Left ventricle myocardium inferior (tissue), 1 donor: ENCODE measurements at regions not wholly inside any gene's neighbourhood (a gene's known extent, or its start where the extent isn't known, plus 50 kb on each side); places are given as distances from the start of the nearest gene placed in this dataset.

Source experiments
- DNase-seq: peaks from one replicate; pipeline ENCODE4 v3.0.0-alpha.2; 2020
- H3K27ac ChIP-seq: fragments of 200-600 bp; replicated peaks from 2 replicates; pipeline ENCODE4 v1.8.0; 2021
- H3K27me3 ChIP-seq: fragments of 200-600 bp; 2 replicates; pipeline ENCODE4 v1.8.0; 2021; ENCODE audit warnings: low read depth
- H3K36me3 ChIP-seq: fragments of 200-600 bp; 2 replicates; pipeline ENCODE4 v1.8.0; 2021
- H3K4me1 ChIP-seq: fragments of 200-600 bp; 2 replicates; pipeline ENCODE4 v1.8.0; 2021
- H3K4me3 ChIP-seq: fragments of 200-600 bp; 2 replicates; pipeline ENCODE4 v1.8.0; 2021; ENCODE audit warnings: mild to moderate bottlenecking, moderate library complexity
- H3K9me3 ChIP-seq: fragments of 200-600 bp; replicated peaks from 2 replicates; pipeline ENCODE4 v1.8.0; 2021
- intact Hi-C: fragments of 100-400 bp; cut with micrococcal nuclease; formaldehyde crosslinking; loops from one replicate; pipeline ENCODE4 v1.11.0; 2022
- TF ChIP-seq, protein P1 (sequence below): fragments of 200-600 bp; IDR thresholded peaks from 2 replicates; pipeline ENCODE4 v1.8.0; 2021; ENCODE audit warnings: antibody characterized with exemption, mild to moderate bottlenecking, borderline replicate concordance
- donor health status: DM: no; HTN: yes; CAD: no; lungs with severe emphysema.

DNA sequence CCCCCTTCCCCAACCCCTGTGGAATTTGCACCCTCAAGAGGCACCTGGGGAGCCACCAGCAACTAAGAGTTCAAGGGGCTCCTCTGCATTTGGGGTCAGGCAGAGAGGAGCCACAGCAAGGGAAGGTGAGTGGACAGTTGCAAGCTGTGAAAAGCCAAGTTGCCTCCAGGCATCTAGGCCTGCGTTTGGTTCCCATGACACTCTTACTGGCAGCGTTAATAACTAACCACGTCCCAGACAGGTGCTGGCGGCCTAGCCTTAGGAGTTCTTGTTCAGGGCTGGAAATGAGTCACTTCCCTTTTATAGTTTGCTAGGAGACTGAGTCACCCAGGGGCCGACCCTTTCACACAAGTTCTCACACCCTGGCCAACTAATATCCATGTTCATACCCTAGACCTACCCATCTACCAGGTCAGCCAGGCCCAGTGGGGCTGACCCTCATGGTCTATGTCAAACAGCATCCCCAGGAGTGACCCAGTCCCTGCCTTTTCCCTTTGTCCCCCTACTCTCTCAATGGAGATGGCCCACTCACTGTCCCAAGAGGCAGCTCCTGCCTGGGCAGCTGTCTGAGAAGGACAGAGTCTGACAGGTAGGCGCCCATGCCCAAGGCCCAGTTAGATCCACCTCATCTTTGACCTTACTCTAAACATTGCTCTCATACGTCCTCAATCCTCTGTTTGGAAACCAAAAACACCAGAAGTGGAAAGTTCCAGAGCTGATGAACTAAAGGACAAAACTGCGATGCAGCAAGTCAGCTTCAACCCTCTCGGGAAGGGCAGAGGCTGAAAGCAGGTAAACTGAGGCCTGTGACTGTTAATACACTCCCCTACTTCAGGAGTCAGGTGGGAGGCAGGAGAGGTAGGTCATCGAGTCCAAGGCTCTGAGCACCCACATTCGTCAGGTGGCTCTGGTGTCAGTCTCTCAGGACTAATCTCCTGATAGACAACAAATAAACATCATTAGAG lies 300.6 kb downstream of the SOX9 start:
- H3K4me3 ChIP-seq, result no peak overlapping the region
- H3K36me3 ChIP-seq, result no peaks in the 10 kb centered on the region
- DNase-seq, result no peak
- H3K4me1 ChIP-seq, result peaks cover 6% of the 10 kb centered on the region
- H3K27me3 ChIP-seq, result peaks cover 16% of the 10 kb centered on the region
- TF ChIP-seq, protein P1, sequence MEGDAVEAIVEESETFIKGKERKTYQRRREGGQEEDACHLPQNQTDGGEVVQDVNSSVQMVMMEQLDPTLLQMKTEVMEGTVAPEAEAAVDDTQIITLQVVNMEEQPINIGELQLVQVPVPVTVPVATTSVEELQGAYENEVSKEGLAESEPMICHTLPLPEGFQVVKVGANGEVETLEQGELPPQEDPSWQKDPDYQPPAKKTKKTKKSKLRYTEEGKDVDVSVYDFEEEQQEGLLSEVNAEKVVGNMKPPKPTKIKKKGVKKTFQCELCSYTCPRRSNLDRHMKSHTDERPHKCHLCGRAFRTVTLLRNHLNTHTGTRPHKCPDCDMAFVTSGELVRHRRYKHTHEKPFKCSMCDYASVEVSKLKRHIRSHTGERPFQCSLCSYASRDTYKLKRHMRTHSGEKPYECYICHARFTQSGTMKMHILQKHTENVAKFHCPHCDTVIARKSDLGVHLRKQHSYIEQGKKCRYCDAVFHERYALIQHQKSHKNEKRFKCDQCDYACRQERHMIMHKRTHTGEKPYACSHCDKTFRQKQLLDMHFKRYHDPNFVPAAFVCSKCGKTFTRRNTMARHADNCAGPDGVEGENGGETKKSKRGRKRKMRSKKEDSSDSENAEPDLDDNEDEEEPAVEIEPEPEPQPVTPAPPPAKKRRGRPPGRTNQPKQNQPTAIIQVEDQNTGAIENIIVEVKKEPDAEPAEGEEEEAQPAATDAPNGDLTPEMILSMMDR, result no peak
- intact Hi-C loops, result no loop called here
- no peak overlapping the region for H3K27ac ChIP-seq
- peaks cover 28% of the 10 kb centered on the region for H3K9me3 ChIP-seq

DNA sequence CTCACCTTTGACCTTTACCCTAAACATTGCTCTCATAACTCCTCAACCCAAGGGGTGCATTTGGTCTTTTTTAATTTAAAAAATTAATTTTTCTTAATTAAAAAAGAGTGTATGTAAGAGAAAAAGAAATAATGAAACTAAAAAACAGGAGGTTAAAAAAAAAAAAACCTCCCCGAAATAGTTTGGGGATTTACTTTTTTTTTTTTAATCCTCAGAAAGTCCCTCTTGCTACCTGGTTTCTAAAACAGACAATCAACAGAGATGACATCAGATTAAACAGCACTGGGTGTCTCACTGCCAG lies 301.3 kb downstream of the SOX9 start:
- H3K9me3 ChIP-seq, result peaks cover 21% of the 10 kb centered on the region
- no peak overlapping the region for H3K4me3 ChIP-seq
- H3K27me3 ChIP-seq, result peaks cover 12% of the 10 kb centered on the region
- TF ChIP-seq, protein P1, result no peak
- intact Hi-C loops, result no loop called here
- H3K27ac ChIP-seq, result no peak overlapping the region
- no peaks in the 10 kb centered on the region for H3K36me3 ChIP-seq
- no peak for DNase-seq
- peaks cover 6% of the 10 kb centered on the region for H3K4me1 ChIP-seq

DNA sequence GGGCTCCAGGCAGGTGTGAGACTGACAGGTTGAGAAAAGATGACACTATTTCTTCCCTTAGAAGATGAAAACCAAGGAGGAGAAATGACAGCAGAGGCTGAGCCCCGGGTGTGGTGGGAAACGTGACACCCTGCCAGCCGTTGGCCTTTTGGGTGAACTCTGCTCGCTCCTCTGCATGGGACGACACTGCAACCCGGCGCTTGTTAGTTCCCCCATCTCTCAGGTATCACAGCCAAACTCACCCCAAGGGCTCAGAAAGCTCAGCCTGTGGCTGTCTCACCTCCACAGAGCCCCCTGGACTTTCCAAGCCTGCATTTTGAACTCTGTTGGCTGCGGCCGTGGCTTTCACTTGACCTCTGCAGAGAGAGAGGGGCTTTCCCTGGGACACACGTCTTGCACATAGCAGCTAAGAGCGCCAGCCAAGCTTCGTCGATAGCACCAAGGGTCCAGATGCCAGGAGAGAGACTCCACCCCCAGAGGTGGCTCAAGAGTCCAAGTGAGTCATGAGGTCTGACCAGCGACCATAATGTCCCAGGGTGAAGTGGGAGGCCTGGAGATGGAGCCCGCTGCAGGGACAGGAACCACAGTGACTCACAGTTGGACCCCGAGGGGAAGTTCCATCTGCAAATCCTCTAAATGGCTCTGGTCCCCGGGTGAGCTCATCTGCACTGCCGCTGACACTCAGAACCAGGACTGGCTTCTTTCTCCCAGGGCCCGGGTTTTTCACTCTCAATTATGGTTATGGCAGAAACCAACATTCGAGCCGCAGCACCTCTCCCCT lies 301.9 kb downstream of the SOX9 start:
- Histone ChIP-seq H3K27me3 (peaks cover 12% of the 10 kb centered on the region), H3K4me3 (no peak overlapping the region), H3K9me3 (peaks cover 16% of the 10 kb centered on the region), H3K36me3 (no peaks in the 10 kb centered on the region), H3K27ac (no peak overlapping the region), H3K4me1 (peaks cover 6% of the 10 kb centered on the region)
- TF ChIP-seq, protein P1, result no peak
- peak; percentile 37 for DNase-seq
- intact Hi-C loops, result no loop called here

DNA sequence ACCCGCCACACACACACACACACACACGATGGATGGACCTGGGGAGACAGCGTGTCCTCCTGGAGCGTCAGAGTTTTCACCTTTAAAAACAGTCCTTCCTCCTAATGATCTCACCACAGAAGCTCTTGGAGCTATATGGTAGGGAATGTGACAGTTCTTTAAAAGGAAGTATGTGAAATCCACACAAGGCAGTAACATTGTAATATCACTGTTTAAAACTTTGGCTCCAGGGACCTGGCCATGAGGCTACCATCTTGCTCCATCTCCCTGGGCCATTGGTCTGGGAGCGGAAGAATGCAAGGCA lies 302.4 kb downstream of the SOX9 start:
- Histone ChIP-seq H3K4me1 (peaks cover 6% of the 10 kb centered on the region), H3K9me3 (peaks cover 10% of the 10 kb centered on the region), H3K36me3 (no peaks in the 10 kb centered on the region), H3K4me3 (no peak overlapping the region), H3K27me3 (peaks cover 9% of the 10 kb centered on the region), H3K27ac (no peak overlapping the region)
- DNase-seq, result no peak
- TF ChIP-seq, protein P1, result no peak
- intact Hi-C loops, result no loop called here

DNA sequence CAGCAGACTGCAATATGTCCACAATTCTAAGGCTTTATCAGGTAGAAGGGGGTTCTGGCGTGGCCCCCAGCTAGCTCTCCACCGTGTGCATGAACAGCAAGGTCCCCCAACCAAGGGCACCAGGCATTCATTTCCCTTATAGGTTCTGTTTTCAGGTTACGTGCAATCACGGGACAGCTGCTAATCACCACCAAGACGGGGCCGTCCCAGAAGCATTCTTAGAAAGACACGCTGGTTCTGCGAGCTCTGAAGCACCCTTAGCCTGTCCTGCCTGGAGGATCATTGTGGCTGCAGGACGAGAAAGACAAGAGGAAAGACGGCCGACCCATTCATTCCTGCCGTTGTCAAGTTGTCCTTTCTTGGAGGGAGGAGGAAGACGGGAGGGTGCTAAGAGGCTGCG lies 302.9 kb downstream of the SOX9 start:
- Histone ChIP-seq H3K4me3 (no peak overlapping the region), H3K36me3 (no peaks in the 10 kb centered on the region), H3K27me3 (peaks cover 9% of the 10 kb centered on the region), H3K9me3 (peaks cover 5% of the 10 kb centered on the region), H3K4me1 (peaks cover 6% of the 10 kb centered on the region), H3K27ac (no peak overlapping the region)
- no peak for DNase-seq
- TF ChIP-seq, protein P1, result no peak
- intact Hi-C loops, result no loop called here
